Sigmoid colon (tissue), 6 donors: ENCODE measurements at regions not wholly inside any gene's neighbourhood (a gene's known extent, or its start where the extent isn't known, plus 50 kb on each side); places are given as distances from the start of the nearest gene placed in this dataset.

Experiments used
- DNase-seq: peaks from one replicate; pipeline ENCODE4 v3.0.0-alpha.2; 2019
- H3K27ac ChIP-seq, 4 donors: fragments of 200-600 bp; sonication (generic); one replicate each; pipeline ENCODE4 v1.5.1; 2016 to 2019; ENCODE audit warnings: mild to moderate bottlenecking in 1 of 4
- H3K27me3 ChIP-seq, 3 donors: fragments of 200-600 bp; sonication (generic); one replicate each; pipeline ENCODE4 v1.5.1; 2019; ENCODE audit warnings: mild to moderate bottlenecking in 1 of 3
- H3K36me3 ChIP-seq, 4 donors: fragments of 200-600 bp; sonication (generic); one replicate each; pipeline ENCODE4 v1.5.1; 2016 to 2019
- H3K4me1 ChIP-seq, 4 donors: fragments of 200-600 bp; sonication (generic); one replicate each; pipeline ENCODE4 v1.5.1; 2017 to 2019
- H3K4me3 ChIP-seq, 4 donors: fragments of 200-600 bp; sonication (generic); one replicate each; pipeline ENCODE4 v1.5.1; 2017 to 2019; ENCODE audit warnings: mild to moderate bottlenecking in 2 of 4, moderate library complexity in 1 of 4
- H3K9me3 ChIP-seq, 4 donors: fragments of 200-600 bp in 3 of 4; sonication (generic) in 3 of 4; one replicate each; pipeline versions ENCODE4 v1.5.1 to v1.6.1; 2013 to 2019
- CTCF ChIP-seq, 4 experiments: fragments of 450-650 bp in 3 of 4; fragments of 200-600 bp in 1 of 4; IDR thresholded peaks; one replicate each; pipeline ENCODE4 v1.5.1; 2016 to 2019; ENCODE audit warnings: antibody characterized with exemption in 4 of 4, mild to moderate bottlenecking in 3 of 4, moderate library complexity in 2 of 4
- EP300 ChIP-seq, 4 donors: sonication (generic); formaldehyde crosslinking; IDR thresholded peaks; one replicate each; pipeline ENCODE4 v1.6.1; 2017; ENCODE audit warnings: antibody characterized with exemption in 4 of 4
- POLR2A ChIP-seq, 2 donors: fragments of 450-650 bp; IDR thresholded peaks; one replicate each; pipeline ENCODE4 v1.6.1; 2016; ENCODE audit warnings: antibody characterized with exemption in 2 of 2, mild to moderate bottlenecking in 2 of 2, moderate library complexity in 2 of 2
- POLR2AphosphoS5 ChIP-seq, 4 donors: sonication (generic); formaldehyde crosslinking; IDR thresholded peaks; one replicate each; pipeline ENCODE4 v1.6.1; 2017; ENCODE audit warnings: antibody characterized with exemption in 4 of 4
- WGBS, 2 donors: extraction: QIAGEN DNeasy Blood & Tissue Kit; methylation state at CpG; one replicate each; pipeline ENCODE4 v1.1.7; 2013; 5-methylcytosine and 5-hydroxymethylcytosine counted together
- intact Hi-C: fragments of 100-400 bp; cut with DNase I; formaldehyde crosslinking; loops from one replicate; pipeline ENCODE4 v1.15.1; 2023
- donor health status: healthy with polysubstance abuse.
- donor health status: healthy.

- Histone ChIP-seq H3K4me3 (no peak overlapping the region), H3K9me3 (no peaks in the 10 kb centered on the region), H3K36me3 (no peaks in the 10 kb centered on the region), H3K4me1 (peaks cover 0 to 8% (median 0%) of the 10 kb centered on the region in 4 donors), H3K27me3 (peaks cover 17 to 56% (median 22%) of the 10 kb centered on the region in 3 donors), H3K27ac (no peak overlapping the region)
- TF ChIP-seq CTCF (IDR thresholded peaks at IDR 0.05) (peak in 2 of 4 experiments; percentile 14 to 36), POLR2A (IDR thresholded peaks at IDR 0.05) (no peak)
- DNase-seq, result peak; percentile 65
- intact Hi-C loops, result no loop called here
- WGBS, 2 donors, result 19 to 32% methylated on average over 121 of the region's 121 CpGs
Measured at GRCh38 chr13:53200498-53201453, 172.2 kb downstream of the OLFM4 start.

- no peak for DNase-seq
- TF ChIP-seq CTCF (IDR thresholded peaks at IDR 0.05) (peak in 1 of 4 experiments; percentile 3), EP300 (IDR thresholded peaks at IDR 0.05) (no peak), POLR2A (IDR thresholded peaks at IDR 0.05) (no peak)
- Histone ChIP-seq H3K27me3 (peaks cover 17 to 54% (median 22%) of the 10 kb centered on the region in 3 donors), H3K4me1 (peaks cover 0 to 8% (median 0%) of the 10 kb centered on the region in 4 donors), H3K9me3 (no peaks in the 10 kb centered on the region), H3K27ac (no peak overlapping the region), H3K4me3 (no peak overlapping the region), H3K36me3 (no peaks in the 10 kb centered on the region)
- intact Hi-C loops, result no loop called here
- 27 to 34% methylated on average over 74 of the region's 74 CpGs for WGBS, 2 donors
Measured at GRCh38 chr13:53201454-53202225, 173.0 kb downstream of the OLFM4 start.

GRCh38 chr13:53204598-53204997, 176.0 kb downstream of the OLFM4 start:
- 48 to 73% methylated on average over 4 of the region's 4 CpGs for WGBS, 2 donors
- no peak for TF ChIP-seq POLR2A (IDR thresholded peaks at IDR 0.05)
- TF ChIP-seq CTCF (IDR thresholded peaks at IDR 0.05), result no peak
- no peak for TF ChIP-seq POLR2AphosphoS5 (IDR thresholded peaks at IDR 0.05)
- TF ChIP-seq EP300 (IDR thresholded peaks at IDR 0.05), result no peak
- Histone ChIP-seq H3K4me1 (peaks cover 0 to 8% (median 0%) of the 10 kb centered on the region in 4 donors), H3K4me3 (no peak overlapping the region), H3K9me3 (no peaks in the 10 kb centered on the region), H3K27me3 (peaks cover 17 to 41% (median 22%) of the 10 kb centered on the region in 3 donors), H3K36me3 (no peaks in the 10 kb centered on the region), H3K27ac (no peak overlapping the region)
- intact Hi-C loops, result no loop called here
- DNase-seq, result no peak

- DNase-seq, result no peak
- TF ChIP-seq POLR2AphosphoS5 (IDR thresholded peaks at IDR 0.05) (no peak), CTCF (IDR thresholded peaks at IDR 0.05) (no peak), EP300 (IDR thresholded peaks at IDR 0.05) (no peak), POLR2A (IDR thresholded peaks at IDR 0.05) (no peak)
- 0 to 17% methylated on average over 1 of the region's 1 CpG for WGBS, 2 donors
- no peak overlapping the region for H3K4me3 ChIP-seq
- H3K36me3 ChIP-seq, result no peaks in the 10 kb centered on the region
- no peaks in the 10 kb centered on the region for H3K9me3 ChIP-seq
- peaks cover 7 to 23% (median 9%) of the 10 kb centered on the region in 3 donors for H3K27me3 ChIP-seq
- peaks cover 0 to 4% (median 0%) of the 10 kb centered on the region in 4 donors for H3K4me1 ChIP-seq
- intact Hi-C loops, result no loop called here
- no peak overlapping the region for H3K27ac ChIP-seq
Measured at GRCh38 chr13:53206455-53206854, 177.8 kb downstream of the OLFM4 start.
